WERI-Rb-1 (cell line): ENCODE measurements at regions not wholly inside any gene's neighbourhood (a gene's known extent, or its start where the extent isn't known, plus 50 kb on each side); places are given as distances from the start of the nearest gene placed in this dataset.

Experiments
- DNase-seq: peaks from one replicate; pipeline ENCODE4 v3.0.0-alpha.2; 2020
- H3K27ac ChIP-seq: fragments of 250-450 bp; sonication (Bioruptor Pico); 2 replicates; pipeline ENCODE4 v1.5.1; 2020; ENCODE audit warnings: mild to moderate bottlenecking, moderate library complexity
- H3K27me3 ChIP-seq: fragments of 250-450 bp; sonication (Bioruptor Pico); 2 replicates; pipeline ENCODE4 v1.5.1; 2021; ENCODE audit warnings: mild to moderate bottlenecking, low read depth, moderate library complexity; ENCODE audit not compliant: insufficient read depth, severe bottlenecking
- H3K36me3 ChIP-seq: fragments of 250-450 bp; sonication (Bioruptor Pico); 2 replicates; pipeline ENCODE4 v1.5.1; 2020; ENCODE audit warnings: mild to moderate bottlenecking, moderate library complexity
- H3K4me3 ChIP-seq: 2 replicates; pipeline ENCODE4 v1.5.1; 2011; ENCODE audit warnings: low read depth, mild to moderate bottlenecking, control low read depth, low read length
- H3K9me3 ChIP-seq: fragments of 250-450 bp; sonication (Bioruptor Pico); 2 replicates; pipeline ENCODE4 v1.5.1; 2021; ENCODE audit warnings: mild to moderate bottlenecking, moderate library complexity; ENCODE audit not compliant: severe bottlenecking
- TF ChIP-seq, protein P1 (sequence below): IDR thresholded peaks from 2 replicates; pipeline ENCODE4 v1.5.1; 2011; ENCODE audit warnings: low read depth, mild to moderate bottlenecking, control low read depth, inconsistent platforms, low read length

DNA sequence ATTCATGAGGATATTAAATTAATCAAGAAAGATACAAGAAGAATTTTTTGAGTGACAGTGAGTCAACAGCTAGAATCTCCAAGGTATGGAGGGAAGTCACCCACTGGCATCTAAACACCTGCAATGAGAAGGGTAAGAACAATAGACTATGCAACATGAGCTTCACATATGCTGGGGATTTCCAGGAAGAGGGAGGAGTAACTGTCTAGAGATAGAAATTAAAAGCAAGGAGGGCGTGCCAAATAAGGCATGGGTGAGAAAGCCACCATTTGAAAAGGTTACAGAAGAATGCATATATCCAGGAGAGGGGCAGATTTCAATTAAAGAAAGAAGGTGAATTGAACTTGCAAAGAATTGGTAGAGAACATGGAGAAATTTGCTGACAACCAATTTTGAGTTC is 365.7 kb downstream of the GPR37 start:
- Histone ChIP-seq H3K27me3 (no peaks in the 10 kb centered on the region), H3K9me3 (no peaks in the 10 kb centered on the region), H3K4me3 (no peak overlapping the region), H3K36me3 (no peaks in the 10 kb centered on the region), H3K27ac (no peak overlapping the region)
- TF ChIP-seq, protein P1, sequence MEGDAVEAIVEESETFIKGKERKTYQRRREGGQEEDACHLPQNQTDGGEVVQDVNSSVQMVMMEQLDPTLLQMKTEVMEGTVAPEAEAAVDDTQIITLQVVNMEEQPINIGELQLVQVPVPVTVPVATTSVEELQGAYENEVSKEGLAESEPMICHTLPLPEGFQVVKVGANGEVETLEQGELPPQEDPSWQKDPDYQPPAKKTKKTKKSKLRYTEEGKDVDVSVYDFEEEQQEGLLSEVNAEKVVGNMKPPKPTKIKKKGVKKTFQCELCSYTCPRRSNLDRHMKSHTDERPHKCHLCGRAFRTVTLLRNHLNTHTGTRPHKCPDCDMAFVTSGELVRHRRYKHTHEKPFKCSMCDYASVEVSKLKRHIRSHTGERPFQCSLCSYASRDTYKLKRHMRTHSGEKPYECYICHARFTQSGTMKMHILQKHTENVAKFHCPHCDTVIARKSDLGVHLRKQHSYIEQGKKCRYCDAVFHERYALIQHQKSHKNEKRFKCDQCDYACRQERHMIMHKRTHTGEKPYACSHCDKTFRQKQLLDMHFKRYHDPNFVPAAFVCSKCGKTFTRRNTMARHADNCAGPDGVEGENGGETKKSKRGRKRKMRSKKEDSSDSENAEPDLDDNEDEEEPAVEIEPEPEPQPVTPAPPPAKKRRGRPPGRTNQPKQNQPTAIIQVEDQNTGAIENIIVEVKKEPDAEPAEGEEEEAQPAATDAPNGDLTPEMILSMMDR: no peak
- DNase-seq: no peak

DNA sequence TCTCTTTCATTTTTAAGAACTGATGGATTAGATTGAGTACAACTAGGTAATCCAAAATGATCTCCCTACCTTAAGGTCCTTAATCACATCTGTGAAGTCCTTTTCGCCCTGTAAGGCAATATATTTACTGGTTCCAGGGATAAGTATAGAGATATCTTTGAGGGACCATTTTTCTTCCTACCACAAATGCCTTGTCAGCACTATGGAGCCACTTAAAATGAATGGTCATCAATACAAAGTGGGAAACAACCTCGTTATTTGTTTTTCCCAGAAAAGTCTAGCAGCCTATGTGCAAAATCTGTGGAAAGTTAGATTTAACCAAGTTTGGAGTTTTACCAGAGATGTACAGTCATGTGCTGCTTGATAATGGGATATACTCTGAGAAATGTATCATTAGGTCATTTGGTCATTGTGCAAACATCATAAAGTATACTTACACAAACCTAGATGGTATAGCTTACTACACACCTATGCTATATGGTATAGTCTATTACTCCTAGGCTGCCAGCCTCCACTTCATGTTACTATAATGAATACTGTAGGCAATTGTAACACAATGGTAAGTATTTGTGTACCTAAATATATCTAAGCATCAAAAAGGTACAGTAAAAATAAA is 366.2 kb upstream of the TMEM229A start:
- DNase-seq: no peak
- Histone ChIP-seq H3K27ac (no peak overlapping the region), H3K27me3 (no peaks in the 10 kb centered on the region), H3K36me3 (no peaks in the 10 kb centered on the region), H3K9me3 (no peaks in the 10 kb centered on the region), H3K4me3 (no peak overlapping the region)
- TF ChIP-seq, protein P1: no peak

DNA sequence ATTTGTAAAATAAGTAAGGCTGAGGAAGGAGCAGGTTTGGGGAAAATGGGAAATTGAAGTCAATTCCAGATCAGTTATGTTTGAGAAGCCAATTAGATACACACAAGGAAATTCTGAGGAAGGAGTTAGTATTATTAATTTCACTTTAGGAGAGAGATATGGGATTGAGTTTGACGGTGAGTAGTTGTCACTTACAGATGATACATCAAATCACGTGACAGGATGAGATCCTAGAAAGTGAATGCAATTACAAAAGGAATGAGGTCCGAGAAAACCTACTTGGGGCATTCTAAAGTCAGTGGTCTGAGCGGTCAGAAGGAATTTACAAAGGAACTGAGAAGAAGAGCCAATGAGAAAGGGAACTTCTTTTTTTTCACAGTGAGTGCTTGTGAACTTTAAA is 364.3 kb upstream of the TMEM229A start:
- no peak for DNase-seq
- H3K27ac ChIP-seq: no peak overlapping the region
- TF ChIP-seq, protein P1: no peak
- no peaks in the 10 kb centered on the region for H3K36me3 ChIP-seq
- H3K9me3 ChIP-seq: no peaks in the 10 kb centered on the region
- no peaks in the 10 kb centered on the region for H3K27me3 ChIP-seq
- H3K4me3 ChIP-seq: no peak overlapping the region

DNA sequence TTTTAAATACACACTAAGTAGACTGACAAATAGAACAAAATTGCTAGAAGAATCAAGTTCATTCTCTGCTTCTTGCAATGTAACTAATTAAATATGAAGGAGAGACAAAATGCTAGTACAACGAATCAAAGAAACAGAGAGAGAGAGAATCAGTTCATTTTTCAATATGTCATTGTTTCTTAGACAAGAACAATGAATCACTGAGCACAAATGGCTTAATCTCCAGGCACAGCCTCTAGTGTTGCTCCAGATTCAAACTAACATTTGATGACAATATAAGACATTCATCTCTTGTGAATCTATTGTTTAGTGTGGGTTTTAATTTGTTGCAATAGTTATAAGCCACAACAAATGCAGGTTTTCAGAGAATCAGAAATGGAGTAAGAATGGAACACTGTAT is 357.4 kb upstream of the TMEM229A start:
- DNase-seq: no peak

DNA sequence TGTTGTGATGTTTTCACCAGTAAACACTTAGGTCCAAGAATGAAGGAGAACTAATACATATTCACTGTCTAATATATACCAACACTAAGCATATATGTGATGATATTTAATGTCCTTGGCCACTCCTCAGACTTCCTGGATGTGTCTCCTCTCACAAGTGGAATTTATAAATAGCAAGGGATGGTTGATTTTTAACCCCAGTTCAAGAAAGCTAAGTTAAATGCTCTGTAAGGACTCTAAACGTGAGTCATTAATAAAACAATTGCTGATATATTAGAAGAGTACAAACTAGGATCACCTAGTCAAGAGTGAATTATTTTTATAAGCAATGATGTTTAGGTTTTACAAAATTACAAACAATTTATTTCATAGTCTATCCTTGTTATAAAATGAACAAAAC is 355.9 kb upstream of the TMEM229A start:
- no peak for DNase-seq
- TF ChIP-seq, protein P1: no peak
- no peaks in the 10 kb centered on the region for H3K9me3 ChIP-seq
- H3K27me3 ChIP-seq: no peaks in the 10 kb centered on the region
- H3K36me3 ChIP-seq: no peaks in the 10 kb centered on the region
- H3K4me3 ChIP-seq: no peak overlapping the region
- no peak overlapping the region for H3K27ac ChIP-seq

More for the DNA sequence above, 357.4 kb upstream of the TMEM229A start:
- H3K36me3 ChIP-seq: no peaks in the 10 kb centered on the region
- TF ChIP-seq, protein P1: no peak
- H3K4me3 ChIP-seq: no peak overlapping the region
- H3K27ac ChIP-seq: no peak overlapping the region
- no peaks in the 10 kb centered on the region for H3K27me3 ChIP-seq
- H3K9me3 ChIP-seq: no peaks in the 10 kb centered on the region

DNA sequence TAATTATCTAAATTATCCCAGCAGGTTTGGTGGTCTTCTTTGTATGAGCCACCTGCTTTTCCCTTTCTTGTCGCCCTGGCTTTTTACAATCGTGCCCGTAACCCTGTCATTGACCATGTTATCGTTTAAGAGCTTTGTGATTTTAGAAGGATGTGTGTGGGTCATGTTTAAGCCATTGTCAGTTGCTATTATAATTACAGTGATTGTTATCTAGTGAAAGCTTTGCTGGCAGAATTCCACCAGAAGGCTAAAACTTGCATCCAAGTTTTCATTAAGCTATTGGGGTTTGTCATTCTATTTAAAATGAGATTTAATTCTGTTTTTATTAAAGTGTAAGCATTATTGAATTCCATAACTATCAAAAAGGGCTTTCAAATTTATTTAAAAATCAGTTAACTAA is 354.2 kb upstream of the TMEM229A start:
- Histone ChIP-seq H3K9me3 (no peaks in the 10 kb centered on the region), H3K36me3 (no peaks in the 10 kb centered on the region), H3K4me3 (no peak overlapping the region), H3K27me3 (no peaks in the 10 kb centered on the region), H3K27ac (no peak overlapping the region)
- DNase-seq: no peak
- TF ChIP-seq, protein P1: no peak
